ENCODE measurements at regions not wholly inside any gene's neighbourhood (a gene's known extent, or its start where the extent isn't known, plus 50 kb on each side); places are given as distances from the start of the nearest gene placed in this dataset.
A peak's percentile ranks its signal among the peaks of the same experiment; 100 is the strongest.
"Not testable (repeated sequence)": the region's sequence is repeated elsewhere in the genome, so short reads cannot be mapped to it uniquely, and the experiment has no call there.

GRCh38 chr3:144023543-144023942, 51.9 kb downstream of the DIPK2A start:
- DNase-seq (ENCODE audit: low spot score) = not testable (repeated sequence)

GRCh38 chr3:144028798-144029411, 57.3 kb downstream of the DIPK2A start:
- DNase-seq (ENCODE audit: low spot score) = peak; percentile 77

GRCh38 chr3:144029769-144030168, 58.1 kb downstream of the DIPK2A start:
- DNase-seq (ENCODE audit: low spot score) = no peak

- no peak for DNase-seq (ENCODE audit: low spot score)
Observed at GRCh38 chr3:144031938-144032337, 60.3 kb downstream of the DIPK2A start.

- no peak for DNase-seq (ENCODE audit: low spot score)
Observed at GRCh38 chr3:144032531-144033239, 61.1 kb downstream of the DIPK2A start.

- no peak for DNase-seq (ENCODE audit: low spot score)
Observed at GRCh38 chr3:144033240-144033589, 61.6 kb downstream of the DIPK2A start.

- no peak for DNase-seq (ENCODE audit: low spot score)
Observed at GRCh38 chr3:144033863-144034262, 62.2 kb downstream of the DIPK2A start.

- no peak for DNase-seq (ENCODE audit: low spot score)
Observed at GRCh38 chr3:144034715-144035290, 63.2 kb downstream of the DIPK2A start.

- DNase-seq (ENCODE audit: low spot score) = no peak
Observed at GRCh38 chr3:144036498-144036897, 64.9 kb downstream of the DIPK2A start.

GRCh38 chr3:144039661-144040060, 68.0 kb downstream of the DIPK2A start:
- no peak for DNase-seq (ENCODE audit: low spot score)

GRCh38 chr3:144041960-144042556, 70.4 kb downstream of the DIPK2A start:
- no peak for DNase-seq (ENCODE audit: low spot score)

- no peak for DNase-seq (ENCODE audit: low spot score)
Observed at GRCh38 chr3:144045766-144046165, 74.1 kb downstream of the DIPK2A start.

GRCh38 chr3:144049374-144049773, 77.8 kb downstream of the DIPK2A start:
- no peak for DNase-seq (ENCODE audit: low spot score)

- no peak for DNase-seq (ENCODE audit: low spot score)
Observed at GRCh38 chr3:144051211-144051610, 79.6 kb downstream of the DIPK2A start.

GRCh38 chr3:144052275-144052674, 80.7 kb downstream of the DIPK2A start:
- DNase-seq (ENCODE audit: low spot score) = no peak

GRCh38 chr3:144053121-144053520, 81.5 kb downstream of the DIPK2A start:
- no peak for DNase-seq (ENCODE audit: low spot score)

GRCh38 chr3:144054766-144055165, 83.1 kb downstream of the DIPK2A start:
- DNase-seq (ENCODE audit: low spot score) = no peak

- DNase-seq (ENCODE audit: low spot score) = no peak
Observed at GRCh38 chr3:144055604-144056003, 84.0 kb downstream of the DIPK2A start.

GRCh38 chr3:144058713-144059112, 87.1 kb downstream of the DIPK2A start:
- DNase-seq (ENCODE audit: low spot score) = no peak

- no peak for DNase-seq (ENCODE audit: low spot score)
Observed at GRCh38 chr3:144059481-144059880, 87.9 kb downstream of the DIPK2A start.

GRCh38 chr3:144060881-144061280, 89.3 kb downstream of the DIPK2A start:
- DNase-seq (ENCODE audit: low spot score) = no peak

GRCh38 chr3:144063306-144063705, 91.7 kb downstream of the DIPK2A start:
- DNase-seq (ENCODE audit: low spot score) = no peak

- DNase-seq (ENCODE audit: low spot score) = no peak
Observed at GRCh38 chr3:144067059-144067458, 95.4 kb downstream of the DIPK2A start.

All from NAMALWA (cell line).